ENCODE measurements at regions not wholly inside any gene's neighbourhood (a gene's known extent, or its start where the extent isn't known, plus 50 kb on each side); places are given as distances from the start of the nearest gene placed in this dataset.
"Not testable (repeated sequence)": the region's sequence is repeated elsewhere in the genome, so short reads cannot be mapped to it uniquely, and the experiment has no call there.

- Mint-ChIP-seq H3K4me1 (no peaks in the 10 kb centered on the region), H3K9me3 (peaks cover 0 to 3% (median 0%) of the 10 kb centered on the region in 7 donors), H3K27me3 (peaks cover 26% of the 10 kb centered on the region), H3K4me3 (no peak overlapping the region), H3K27ac (no peak overlapping the region), H3K36me3 (no peaks in the 10 kb centered on the region)
- no peak for ATAC-seq (ENCODE audit: low read depth in 2 of 2)
- Histone ChIP-seq H3K27ac (ENCODE audit: insufficient read depth, low read length, poor library complexity, severe bottlenecking) (no peak overlapping the region), H3K4me3 (ENCODE audit: low read depth, low read length) (no peak overlapping the region), H3K9me3 (ENCODE audit: control insufficient read depth in 2 of 2, low read length in 2 of 2) (no peaks in the 10 kb centered on the region), H3K4me1 (ENCODE audit: control insufficient read depth, insufficient read depth, low read length, poor library complexity, severe bottlenecking) (no peaks in the 10 kb centered on the region), H3K27me3 (ENCODE audit: control insufficient read depth, insufficient read depth, low read length) (no peaks in the 10 kb centered on the region), H3K36me3 (ENCODE audit: control insufficient read depth, insufficient read depth, low read length) (no peaks in the 10 kb centered on the region)
- DNase-seq, result no peak
Observed at GRCh38 chr5:157976429-157976828, 117.5 kb upstream of the CLINT1 start.

GRCh38 chr5:157972579-157972978 is 113.6 kb upstream of the CLINT1 start:
- peaks cover 25% of the 10 kb centered on the region for H3K27me3 Mint-ChIP-seq
- Histone ChIP-seq H3K4me3 (ENCODE audit: low read depth, low read length) (no peak overlapping the region), H3K9me3 (ENCODE audit: control insufficient read depth in 2 of 2, low read length in 2 of 2) (no peaks in the 10 kb centered on the region), H3K27ac (ENCODE audit: insufficient read depth, low read length, poor library complexity, severe bottlenecking) (no peak overlapping the region), H3K36me3 (ENCODE audit: control insufficient read depth, insufficient read depth, low read length) (no peaks in the 10 kb centered on the region), H3K4me1 (ENCODE audit: control insufficient read depth, insufficient read depth, low read length, poor library complexity, severe bottlenecking) (no peaks in the 10 kb centered on the region), H3K27me3 (ENCODE audit: control insufficient read depth, insufficient read depth, low read length) (no peaks in the 10 kb centered on the region)
- H3K4me1 Mint-ChIP-seq, result no peaks in the 10 kb centered on the region
- peaks cover 0 to 3% (median 0%) of the 10 kb centered on the region in 7 donors for H3K9me3 Mint-ChIP-seq
- no peaks in the 10 kb centered on the region for H3K36me3 Mint-ChIP-seq
- no peak for DNase-seq
- no peak overlapping the region for H3K27ac Mint-ChIP-seq
- no peak overlapping the region for H3K4me3 Mint-ChIP-seq
- no peak for ATAC-seq (ENCODE audit: low read depth in 2 of 2)

- no peaks in the 10 kb centered on the region for H3K27me3 ChIP-seq (ENCODE audit: control insufficient read depth, insufficient read depth, low read length)
- Mint-ChIP-seq H3K27ac (no peak overlapping the region), H3K9me3 (peaks cover 0 to 3% (median 0%) of the 10 kb centered on the region in 7 donors), H3K4me1 (no peaks in the 10 kb centered on the region), H3K4me3 (no peak overlapping the region), H3K27me3 (peaks cover 24% of the 10 kb centered on the region), H3K36me3 (no peaks in the 10 kb centered on the region)
- H3K27ac ChIP-seq (ENCODE audit: insufficient read depth, low read length, poor library complexity, severe bottlenecking), result no peak overlapping the region
- no peak overlapping the region for H3K4me3 ChIP-seq (ENCODE audit: low read depth, low read length)
- no peaks in the 10 kb centered on the region for H3K36me3 ChIP-seq (ENCODE audit: control insufficient read depth, insufficient read depth, low read length)
- H3K4me1 ChIP-seq (ENCODE audit: control insufficient read depth, insufficient read depth, low read length, poor library complexity, severe bottlenecking), result no peaks in the 10 kb centered on the region
- DNase-seq (no peak), ATAC-seq (ENCODE audit: low read depth in 2 of 2) (no peak)
- H3K9me3 ChIP-seq (ENCODE audit: control insufficient read depth in 2 of 2, low read length in 2 of 2), result no peaks in the 10 kb centered on the region
Observed at GRCh38 chr5:157971571-157972216, 112.7 kb upstream of the CLINT1 start.

GRCh38 chr5:157968570-157968969 is 109.6 kb upstream of the CLINT1 start:
- H3K9me3 ChIP-seq (ENCODE audit: control insufficient read depth in 2 of 2, low read length in 2 of 2); H3K9me3 Mint-ChIP-seq; ATAC-seq (ENCODE audit: low read depth in 2 of 2); H3K4me1 Mint-ChIP-seq; H3K4me3 Mint-ChIP-seq; H3K36me3 Mint-ChIP-seq; DNase-seq; H3K36me3 ChIP-seq (ENCODE audit: control insufficient read depth, insufficient read depth, low read length); H3K4me3 ChIP-seq (ENCODE audit: low read depth, low read length); H3K27ac ChIP-seq (ENCODE audit: insufficient read depth, low read length, poor library complexity, severe bottlenecking); H3K4me1 ChIP-seq (ENCODE audit: control insufficient read depth, insufficient read depth, low read length, poor library complexity, severe bottlenecking); H3K27me3 ChIP-seq (ENCODE audit: control insufficient read depth, insufficient read depth, low read length): not testable (repeated sequence)
- H3K27me3 Mint-ChIP-seq, result peaks cover 13% of the 10 kb centered on the region
- H3K27ac Mint-ChIP-seq, result peak overlapping the region in 1 of 3 donors; percentile 56

GRCh38 chr5:157965989-157966388 is 107.0 kb upstream of the CLINT1 start:
- no peak overlapping the region for H3K27ac Mint-ChIP-seq
- Histone ChIP-seq H3K36me3 (ENCODE audit: control insufficient read depth, insufficient read depth, low read length) (no peaks in the 10 kb centered on the region), H3K9me3 (ENCODE audit: control insufficient read depth in 2 of 2, low read length in 2 of 2) (no peaks in the 10 kb centered on the region), H3K4me1 (ENCODE audit: control insufficient read depth, insufficient read depth, low read length, poor library complexity, severe bottlenecking) (no peaks in the 10 kb centered on the region), H3K4me3 (ENCODE audit: low read depth, low read length) (no peak overlapping the region), H3K27ac (ENCODE audit: insufficient read depth, low read length, poor library complexity, severe bottlenecking) (no peak overlapping the region), H3K27me3 (ENCODE audit: control insufficient read depth, insufficient read depth, low read length) (no peaks in the 10 kb centered on the region)
- H3K36me3 Mint-ChIP-seq, result no peaks in the 10 kb centered on the region
- H3K9me3 Mint-ChIP-seq, result peaks cover 0 to 3% (median 0%) of the 10 kb centered on the region in 7 donors
- H3K4me1 Mint-ChIP-seq, result peaks cover 0 to 5% (median 0%) of the 10 kb centered on the region in 4 donors
- no peak for ATAC-seq (ENCODE audit: low read depth in 2 of 2)
- no peak for DNase-seq
- no peak overlapping the region for H3K4me3 Mint-ChIP-seq
- peaks cover 24% of the 10 kb centered on the region for H3K27me3 Mint-ChIP-seq

- H3K9me3 ChIP-seq (ENCODE audit: control insufficient read depth in 2 of 2, low read length in 2 of 2), result no peaks in the 10 kb centered on the region
- H3K4me3 ChIP-seq (ENCODE audit: low read depth, low read length), result no peak overlapping the region
- peaks cover 0 to 5% (median 0%) of the 10 kb centered on the region in 4 donors for H3K4me1 Mint-ChIP-seq
- ATAC-seq (ENCODE audit: low read depth in 2 of 2), result no peak
- no peaks in the 10 kb centered on the region for H3K36me3 Mint-ChIP-seq
- H3K27ac ChIP-seq (ENCODE audit: insufficient read depth, low read length, poor library complexity, severe bottlenecking), result no peak overlapping the region
- DNase-seq, result no peak
- H3K9me3 Mint-ChIP-seq, result peaks cover 0 to 3% (median 0%) of the 10 kb centered on the region in 7 donors
- no peak overlapping the region for H3K4me3 Mint-ChIP-seq
- peaks cover 25% of the 10 kb centered on the region for H3K27me3 Mint-ChIP-seq
- H3K27ac Mint-ChIP-seq, result no peak overlapping the region
- no peaks in the 10 kb centered on the region for H3K27me3 ChIP-seq (ENCODE audit: control insufficient read depth, insufficient read depth, low read length)
- H3K4me1 ChIP-seq (ENCODE audit: control insufficient read depth, insufficient read depth, low read length, poor library complexity, severe bottlenecking), result no peaks in the 10 kb centered on the region
- H3K36me3 ChIP-seq (ENCODE audit: control insufficient read depth, insufficient read depth, low read length), result no peaks in the 10 kb centered on the region
Observed at GRCh38 chr5:157965040-157965678, 106.2 kb upstream of the CLINT1 start.

- Mint-ChIP-seq H3K27ac (no peak overlapping the region), H3K36me3 (no peaks in the 10 kb centered on the region), H3K4me1 (peaks cover 0 to 5% (median 0%) of the 10 kb centered on the region in 4 donors), H3K4me3 (no peak overlapping the region), H3K27me3 (peaks cover 34% of the 10 kb centered on the region), H3K9me3 (peaks cover 0 to 3% (median 0%) of the 10 kb centered on the region in 7 donors)
- no peak overlapping the region for H3K4me3 ChIP-seq (ENCODE audit: low read depth, low read length)
- H3K36me3 ChIP-seq (ENCODE audit: control insufficient read depth, insufficient read depth, low read length), result no peaks in the 10 kb centered on the region
- H3K9me3 ChIP-seq (ENCODE audit: control insufficient read depth in 2 of 2, low read length in 2 of 2), result no peaks in the 10 kb centered on the region
- no peaks in the 10 kb centered on the region for H3K27me3 ChIP-seq (ENCODE audit: control insufficient read depth, insufficient read depth, low read length)
- no peaks in the 10 kb centered on the region for H3K4me1 ChIP-seq (ENCODE audit: control insufficient read depth, insufficient read depth, low read length, poor library complexity, severe bottlenecking)
- no peak for DNase-seq
- H3K27ac ChIP-seq (ENCODE audit: insufficient read depth, low read length, poor library complexity, severe bottlenecking), result no peak overlapping the region
- ATAC-seq (ENCODE audit: low read depth in 2 of 2), result no peak
Observed at GRCh38 chr5:157963761-157964160, 104.8 kb upstream of the CLINT1 start.

- H3K36me3 Mint-ChIP-seq, result no peaks in the 10 kb centered on the region
- Histone ChIP-seq H3K36me3 (ENCODE audit: control insufficient read depth, insufficient read depth, low read length) (no peaks in the 10 kb centered on the region), H3K9me3 (ENCODE audit: control insufficient read depth in 2 of 2, low read length in 2 of 2) (no peaks in the 10 kb centered on the region), H3K27me3 (ENCODE audit: control insufficient read depth, insufficient read depth, low read length) (no peaks in the 10 kb centered on the region), H3K27ac (ENCODE audit: insufficient read depth, low read length, poor library complexity, severe bottlenecking) (no peak overlapping the region), H3K4me1 (ENCODE audit: control insufficient read depth, insufficient read depth, low read length, poor library complexity, severe bottlenecking) (no peaks in the 10 kb centered on the region), H3K4me3 (ENCODE audit: low read depth, low read length) (no peak overlapping the region)
- peaks cover 0 to 5% (median 0%) of the 10 kb centered on the region in 4 donors for H3K4me1 Mint-ChIP-seq
- DNase-seq (no peak), ATAC-seq (ENCODE audit: low read depth in 2 of 2) (no peak)
- H3K27me3 Mint-ChIP-seq, result peaks cover 33% of the 10 kb centered on the region
- no peak overlapping the region for H3K27ac Mint-ChIP-seq
- peaks cover 0 to 3% (median 0%) of the 10 kb centered on the region in 7 donors for H3K9me3 Mint-ChIP-seq
- H3K4me3 Mint-ChIP-seq, result no peak overlapping the region
Observed at GRCh38 chr5:157963244-157963643, 104.3 kb upstream of the CLINT1 start.

All from CD4-positive, CD25-positive, alpha-beta regulatory T cell (primary cell).